Type B pancreatic cell (in vitro differentiated cells): ENCODE measurements at regions not wholly inside any gene's neighbourhood (a gene's known extent, or its start where the extent isn't known, plus 50 kb on each side); places are given as distances from the start of the nearest gene placed in this dataset.
"Not testable (repeated sequence)": the region's sequence is repeated elsewhere in the genome, so short reads cannot be mapped to it uniquely, and the experiment has no call there.

ENCODE experiments used
- DNase-seq: peaks from one replicate; pipeline ENCODE4 v3.0.0; 2021; ENCODE audit warnings: mixed read lengths; ENCODE audit not compliant: unreplicated experiment; ENCODE audit errors: extremely low spot score
- H3K27ac Mint-ChIP-seq: 2 replicates; pipeline ENCODE4 v1.8.0; 2021; ENCODE audit warnings: mild to moderate bottlenecking, mixed read lengths
- H3K27me3 Mint-ChIP-seq: 2 replicates; pipeline ENCODE4 v1.8.0; 2021; ENCODE audit warnings: mixed read lengths
- H3K36me3 Mint-ChIP-seq: 2 replicates; pipeline ENCODE4 v1.8.0; 2021; ENCODE audit warnings: mixed read lengths
- H3K4me1 Mint-ChIP-seq: one replicate; pipeline ENCODE4 v1.8.0; 2021; ENCODE audit warnings: mixed read lengths; ENCODE audit not compliant: unreplicated experiment
- H3K4me3 Mint-ChIP-seq: 2 replicates; pipeline ENCODE4 v1.8.0; 2021; ENCODE audit warnings: mild to moderate bottlenecking, mixed read lengths
- H3K9me3 Mint-ChIP-seq: 2 replicates; pipeline ENCODE4 v1.8.0; 2021; ENCODE audit warnings: mixed read lengths
- TF ChIP-seq, protein P1 (sequence below): fragments of 200-600 bp; sonication (generic); conservative IDR thresholded peaks from 2 replicates; pipeline ENCODE4 v1.5.0; 2021; ENCODE audit warnings: antibody characterized with exemption, mild to moderate bottlenecking

DNA sequence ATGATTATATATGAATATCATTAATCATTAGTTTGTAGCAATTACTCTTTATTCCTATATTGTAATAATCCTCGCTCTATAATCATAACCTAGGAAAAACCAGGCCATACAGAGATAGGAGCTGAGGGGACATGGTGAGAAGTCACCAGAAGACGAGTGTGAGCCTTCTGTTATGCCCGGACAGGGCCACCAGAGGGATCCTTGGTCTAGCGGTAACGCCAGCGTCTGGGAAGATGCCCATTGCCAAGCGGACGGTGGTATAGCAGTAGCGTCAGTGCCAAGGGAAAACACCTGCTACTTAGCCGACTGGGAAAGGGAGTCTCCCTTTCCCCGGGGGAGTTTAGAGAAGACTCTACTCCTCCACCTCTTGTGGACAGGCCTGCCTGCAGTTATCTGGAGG lies 1347.6 kb downstream of the GATA3 start:
- H3K36me3 Mint-ChIP-seq, H3K27ac Mint-ChIP-seq, H3K4me1 Mint-ChIP-seq, DNase-seq, H3K27me3 Mint-ChIP-seq, H3K9me3 Mint-ChIP-seq, H3K4me3 Mint-ChIP-seq: not testable (repeated sequence)
- TF ChIP-seq, protein P1, sequence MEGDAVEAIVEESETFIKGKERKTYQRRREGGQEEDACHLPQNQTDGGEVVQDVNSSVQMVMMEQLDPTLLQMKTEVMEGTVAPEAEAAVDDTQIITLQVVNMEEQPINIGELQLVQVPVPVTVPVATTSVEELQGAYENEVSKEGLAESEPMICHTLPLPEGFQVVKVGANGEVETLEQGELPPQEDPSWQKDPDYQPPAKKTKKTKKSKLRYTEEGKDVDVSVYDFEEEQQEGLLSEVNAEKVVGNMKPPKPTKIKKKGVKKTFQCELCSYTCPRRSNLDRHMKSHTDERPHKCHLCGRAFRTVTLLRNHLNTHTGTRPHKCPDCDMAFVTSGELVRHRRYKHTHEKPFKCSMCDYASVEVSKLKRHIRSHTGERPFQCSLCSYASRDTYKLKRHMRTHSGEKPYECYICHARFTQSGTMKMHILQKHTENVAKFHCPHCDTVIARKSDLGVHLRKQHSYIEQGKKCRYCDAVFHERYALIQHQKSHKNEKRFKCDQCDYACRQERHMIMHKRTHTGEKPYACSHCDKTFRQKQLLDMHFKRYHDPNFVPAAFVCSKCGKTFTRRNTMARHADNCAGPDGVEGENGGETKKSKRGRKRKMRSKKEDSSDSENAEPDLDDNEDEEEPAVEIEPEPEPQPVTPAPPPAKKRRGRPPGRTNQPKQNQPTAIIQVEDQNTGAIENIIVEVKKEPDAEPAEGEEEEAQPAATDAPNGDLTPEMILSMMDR, result peak; percentile 42

DNA sequence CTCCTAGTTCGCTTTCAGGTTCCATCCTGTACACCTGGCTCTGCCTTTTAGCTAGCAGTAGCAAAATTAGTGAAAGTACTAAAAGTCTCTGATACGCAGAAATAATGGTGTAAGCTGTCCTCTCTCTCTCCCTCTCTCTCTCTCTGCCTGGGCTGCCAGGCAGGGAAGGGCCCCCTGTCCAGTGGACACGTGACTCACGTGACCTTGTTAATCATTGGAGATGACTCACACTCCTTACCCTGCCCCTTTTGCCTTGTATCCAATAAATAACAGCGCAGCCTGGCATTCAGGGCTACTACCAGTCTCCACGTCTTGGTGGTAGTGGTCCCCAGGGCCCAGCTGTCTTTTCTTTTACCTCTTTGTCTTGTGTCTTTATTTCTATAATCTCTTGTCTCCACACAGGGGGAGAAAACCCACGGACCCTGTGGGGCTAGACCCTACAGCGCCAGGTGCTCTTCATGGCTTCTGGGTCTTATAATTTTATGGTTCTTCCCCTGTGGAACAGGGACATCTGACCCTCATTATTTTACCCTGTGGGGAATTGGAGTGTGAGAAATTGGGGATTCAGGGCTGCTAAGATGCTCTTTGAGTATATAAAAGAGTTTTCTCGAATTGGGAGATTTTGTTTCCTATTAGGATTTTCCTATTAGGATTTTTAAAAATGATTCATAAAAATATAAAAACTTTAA lies 1348.2 kb downstream of the GATA3 start:
- not testable (repeated sequence) for H3K27ac Mint-ChIP-seq, DNase-seq, H3K36me3 Mint-ChIP-seq, H3K9me3 Mint-ChIP-seq, H3K4me3 Mint-ChIP-seq, H3K4me1 Mint-ChIP-seq, H3K27me3 Mint-ChIP-seq

DNA sequence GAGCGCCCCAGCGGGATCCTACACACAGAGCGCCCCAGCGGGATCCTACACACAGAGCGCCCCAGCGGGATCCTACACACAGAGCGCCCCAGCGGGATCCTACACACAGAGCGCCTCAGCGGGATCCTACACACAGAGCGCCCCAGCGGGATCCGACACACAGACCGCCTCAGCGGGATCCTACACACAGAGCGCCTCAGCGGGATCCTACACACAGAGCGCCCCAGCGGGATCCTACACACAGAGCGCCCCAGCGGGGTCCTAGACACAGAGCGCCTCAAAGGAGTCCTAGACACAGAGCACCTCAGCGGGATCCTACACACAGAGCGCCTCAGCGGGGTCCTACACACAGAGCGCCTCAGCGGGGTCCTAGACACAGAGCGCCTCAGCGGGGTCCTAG lies 1352.7 kb downstream of the GATA3 start:
- H3K27me3 Mint-ChIP-seq, DNase-seq, H3K4me3 Mint-ChIP-seq, H3K36me3 Mint-ChIP-seq, H3K4me1 Mint-ChIP-seq, H3K27ac Mint-ChIP-seq: not testable (repeated sequence)
- peaks cover 13% of the 10 kb centered on the region for H3K9me3 Mint-ChIP-seq

DNA sequence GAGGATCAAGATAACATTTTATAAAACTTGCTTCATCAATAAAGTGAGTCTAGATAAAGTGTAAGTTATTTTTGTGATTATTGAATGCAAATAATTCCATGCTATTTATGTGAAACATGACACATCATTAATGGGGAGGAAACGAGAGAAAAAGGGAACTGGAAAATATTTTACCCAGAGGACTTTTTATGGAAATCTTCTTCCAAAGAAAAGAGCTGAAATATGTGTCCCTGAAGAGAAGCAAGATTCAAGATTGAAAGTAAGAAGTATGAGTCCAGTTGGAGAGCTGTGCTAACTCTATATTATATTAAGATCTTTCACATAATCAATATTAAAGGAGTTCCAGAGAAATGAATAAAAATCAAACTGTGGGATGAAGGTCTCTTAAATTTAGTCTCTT lies 1361.8 kb downstream of the GATA3 start:
- Mint-ChIP-seq H3K36me3 (no peaks in the 10 kb centered on the region), H3K27me3 (peaks cover 3% of the 10 kb centered on the region), H3K27ac (no peak overlapping the region), H3K4me1 (no peaks in the 10 kb centered on the region), H3K9me3 (no peaks in the 10 kb centered on the region), H3K4me3 (no peak overlapping the region)
- no peak for DNase-seq
- TF ChIP-seq, protein P1, result no peak

DNA sequence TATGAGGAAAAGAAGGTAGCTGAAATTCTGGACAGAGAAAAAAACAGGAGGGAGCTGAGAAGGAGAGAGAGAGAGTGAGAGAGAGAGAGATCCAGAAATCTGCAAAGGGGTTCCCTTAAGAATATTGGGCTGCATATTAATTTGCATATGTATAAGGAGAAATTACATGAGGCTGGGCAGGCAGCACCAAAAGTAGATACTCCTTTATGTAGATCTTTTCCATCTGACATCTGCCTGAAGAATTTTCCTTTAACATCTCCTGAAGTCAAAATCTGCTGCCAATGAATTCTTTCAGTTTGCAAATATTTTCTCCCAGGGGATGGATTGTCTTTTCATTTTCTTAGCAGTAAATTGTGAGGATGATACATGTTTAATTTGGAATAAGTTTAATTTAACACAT lies 1365.3 kb downstream of the GATA3 start:
- Mint-ChIP-seq H3K36me3 (no peaks in the 10 kb centered on the region), H3K27me3 (peaks cover 3% of the 10 kb centered on the region), H3K4me1 (no peaks in the 10 kb centered on the region), H3K9me3 (no peaks in the 10 kb centered on the region), H3K4me3 (no peak overlapping the region), H3K27ac (no peak overlapping the region)
- TF ChIP-seq, protein P1, result no peak
- DNase-seq, result no peak

DNA sequence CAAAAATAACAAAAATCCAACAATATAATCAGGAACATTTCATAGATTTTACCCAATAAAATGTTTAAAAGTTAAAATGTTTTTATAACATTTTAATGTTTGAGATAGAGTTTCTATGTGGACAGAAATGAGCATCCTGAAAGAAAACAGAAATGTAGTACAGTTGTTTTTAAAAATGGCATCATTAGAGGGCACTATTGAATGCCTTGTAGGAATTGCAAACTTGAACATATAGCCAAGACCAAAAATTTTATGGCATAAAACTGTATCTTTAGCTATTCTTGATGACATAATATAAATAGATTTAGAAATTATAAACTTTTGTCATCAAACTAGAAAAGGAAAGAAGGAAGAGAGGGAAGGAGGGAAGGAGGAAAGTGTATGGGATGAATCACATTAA lies 1372.7 kb downstream of the GATA3 start:
- no peak overlapping the region for H3K4me3 Mint-ChIP-seq
- no peaks in the 10 kb centered on the region for H3K4me1 Mint-ChIP-seq
- DNase-seq, result no peak
- no peak overlapping the region for H3K27ac Mint-ChIP-seq
- peaks cover 3% of the 10 kb centered on the region for H3K27me3 Mint-ChIP-seq
- no peaks in the 10 kb centered on the region for H3K9me3 Mint-ChIP-seq
- TF ChIP-seq, protein P1, result no peak
- no peaks in the 10 kb centered on the region for H3K36me3 Mint-ChIP-seq

DNA sequence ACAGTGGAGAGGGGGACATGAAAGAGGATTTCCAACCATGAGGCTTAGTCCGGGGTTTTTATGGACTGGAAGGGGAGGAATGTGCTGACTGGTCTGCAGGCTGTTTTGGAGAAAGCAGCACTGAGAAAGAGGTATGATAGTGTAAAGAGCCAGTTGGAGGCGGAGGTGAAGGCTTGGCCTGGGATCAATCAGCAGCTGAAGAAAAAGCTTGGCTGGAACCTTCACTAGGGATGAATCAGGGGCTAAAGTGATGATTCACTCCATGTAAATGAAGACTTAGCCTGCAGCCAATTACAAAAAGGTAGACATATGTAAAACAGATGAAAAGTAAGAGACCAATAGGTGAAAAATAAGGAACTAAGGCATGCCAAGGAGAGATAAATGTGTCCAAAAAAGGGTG lies 1382.6 kb downstream of the GATA3 start:
- Mint-ChIP-seq H3K4me3 (no peak overlapping the region), H3K36me3 (no peaks in the 10 kb centered on the region), H3K27me3 (no peaks in the 10 kb centered on the region), H3K9me3 (no peaks in the 10 kb centered on the region), H3K4me1 (no peaks in the 10 kb centered on the region), H3K27ac (no peak overlapping the region)
- no peak for DNase-seq
- TF ChIP-seq, protein P1, result no peak
